SHP77 (cell line): ENCODE measurements at regions not wholly inside any gene's neighbourhood (a gene's known extent, or its start where the extent isn't known, plus 50 kb on each side); places are given as distances from the start of the nearest gene placed in this dataset.

ENCODE experiments used
- DNase-seq, 2 experiments: peaks; one replicate each; lab custom pipeline; 2025; lab: John Stamatoyannopoulos, UW

- DNase-seq, result no peak
Observed at GRCh38 chr12:65653946-65654629, 170.2 kb upstream of the HMGA2 start.

DNA sequence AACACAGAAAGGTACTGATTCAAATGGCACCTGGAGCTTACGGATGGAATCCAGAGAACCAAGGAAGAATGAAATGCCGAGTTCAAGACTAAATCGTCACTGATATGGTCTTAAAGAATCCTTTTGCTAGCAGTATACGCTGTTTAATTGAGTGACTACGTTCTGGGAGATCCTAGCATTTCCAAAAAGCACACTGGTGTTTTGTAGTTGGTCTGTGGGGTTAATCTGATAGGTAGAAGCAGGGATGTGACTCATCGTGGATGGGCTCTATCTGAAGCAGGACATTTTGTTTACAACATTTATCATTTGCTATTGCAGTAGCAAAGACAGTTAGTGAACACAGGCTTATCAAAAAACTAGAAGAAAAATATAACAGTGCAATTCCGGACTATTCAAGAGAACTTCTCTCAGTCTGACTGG, 169.2 kb upstream of the HMGA2 start:
- no peak for DNase-seq

GRCh38 chr12:65656156-65656882, 168.0 kb upstream of the HMGA2 start:
- no peak for DNase-seq

- no peak for DNase-seq
Observed at GRCh38 chr12:65656891-65657351, 167.4 kb upstream of the HMGA2 start.

- DNase-seq, result no peak
Observed at GRCh38 chr12:65657635-65658034, 166.6 kb upstream of the HMGA2 start.

DNA sequence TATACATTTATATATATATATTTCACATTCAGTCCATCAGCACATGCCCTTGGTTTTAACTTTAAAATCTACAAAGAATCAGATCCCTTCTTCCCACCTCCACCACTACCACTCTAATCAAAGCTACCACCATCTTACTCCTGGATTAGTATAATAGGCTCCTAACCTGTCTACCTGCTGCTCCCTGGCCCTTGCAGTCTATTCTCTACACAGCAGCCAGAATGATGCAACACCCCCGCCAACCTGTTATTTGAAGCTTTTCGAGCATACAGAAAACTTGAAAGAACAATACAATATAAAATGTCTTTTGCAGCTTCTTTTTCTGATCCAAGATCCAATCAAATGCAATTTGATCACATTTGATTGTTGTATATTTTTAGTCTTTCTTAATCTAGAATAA, 165.9 kb upstream of the HMGA2 start:
- no peak for DNase-seq

GRCh38 chr12:65659681-65660080, 164.6 kb upstream of the HMGA2 start:
- DNase-seq, result no peak

- DNase-seq, result no peak
Observed at GRCh38 chr12:65660096-65660495, 164.2 kb upstream of the HMGA2 start.

DNA sequence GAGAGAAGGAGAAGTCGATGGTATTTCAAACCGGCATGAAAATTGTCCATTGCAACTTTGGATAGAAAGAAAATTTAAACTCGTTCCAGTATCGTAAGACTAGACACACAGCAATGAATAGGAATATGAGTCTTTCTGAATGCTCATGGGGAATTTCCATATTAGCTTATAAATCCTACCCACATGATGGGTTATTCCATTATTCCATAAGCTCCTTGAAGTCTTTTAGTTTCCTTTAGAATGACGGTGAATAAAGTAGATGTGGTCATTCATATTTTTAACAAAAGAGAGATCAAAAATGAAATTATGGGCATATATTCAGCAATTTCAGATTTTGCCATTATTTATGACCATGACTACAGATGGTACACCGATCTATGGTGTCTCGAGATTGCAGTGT, 163.4 kb upstream of the HMGA2 start:
- DNase-seq, result no peak

DNA sequence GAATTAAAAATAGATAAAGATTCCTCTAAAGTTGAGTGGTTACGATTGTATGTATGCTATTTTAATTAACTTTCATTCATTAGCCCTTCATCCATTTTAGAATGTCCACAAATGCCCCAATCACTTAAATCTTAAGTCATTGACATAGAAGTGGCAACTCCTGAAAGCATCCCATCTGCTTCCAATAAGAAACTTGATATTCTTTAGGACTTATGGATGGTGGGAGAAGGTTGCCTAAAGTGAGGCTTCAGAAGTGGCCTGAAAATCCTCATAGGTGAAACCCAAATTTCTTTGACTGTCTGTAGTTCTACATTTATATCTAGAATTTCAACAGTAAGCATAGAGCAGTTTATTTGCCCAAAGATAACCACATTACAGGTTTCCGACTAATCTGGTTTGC, 161.7 kb upstream of the HMGA2 start:
- no peak for DNase-seq

GRCh38 chr12:65663097-65663496, 161.2 kb upstream of the HMGA2 start:
- no peak for DNase-seq

DNA sequence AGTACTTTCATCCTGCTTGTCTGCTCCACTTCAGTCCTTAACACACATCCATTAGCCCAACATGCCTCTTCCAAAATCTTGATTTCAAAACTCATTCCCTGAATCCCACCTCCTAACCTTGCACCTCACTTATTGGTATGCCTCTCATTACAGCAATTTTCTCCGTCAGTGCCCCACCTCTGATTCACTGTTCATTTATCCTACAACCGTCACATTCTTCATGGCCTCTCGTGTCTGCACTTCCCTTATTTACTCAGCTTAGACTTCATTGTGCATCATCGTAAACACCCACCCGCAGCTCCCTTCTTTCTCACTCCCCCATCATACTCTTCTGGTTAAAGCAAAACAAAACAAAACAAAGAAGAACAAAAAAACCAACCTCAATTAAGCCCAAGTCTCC, 160.6 kb upstream of the HMGA2 start:
- DNase-seq, result no peak

GRCh38 chr12:65664715-65665250, 159.5 kb upstream of the HMGA2 start:
- no peak for DNase-seq

DNA sequence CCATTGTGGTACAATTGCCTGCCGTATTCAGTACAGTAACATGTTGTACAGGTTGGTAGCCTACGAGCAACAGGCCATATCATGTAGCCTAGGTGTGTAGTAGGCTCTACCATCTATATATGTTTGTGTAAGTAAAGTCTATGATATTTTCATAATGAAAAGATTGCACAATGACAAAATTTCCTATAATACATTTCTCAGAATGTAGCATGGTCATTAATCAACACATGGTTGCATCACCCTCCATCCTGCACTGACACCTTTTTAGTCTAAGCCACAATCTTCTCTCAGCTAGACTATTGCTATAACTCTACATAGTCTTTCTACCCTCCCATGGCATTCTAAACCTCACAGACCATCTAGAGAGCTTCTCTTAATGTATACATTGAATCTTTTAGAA, 158.5 kb upstream of the HMGA2 start:
- DNase-seq, result no peak

- DNase-seq, result no peak
Observed at GRCh38 chr12:65666876-65667275, 157.4 kb upstream of the HMGA2 start.

DNA sequence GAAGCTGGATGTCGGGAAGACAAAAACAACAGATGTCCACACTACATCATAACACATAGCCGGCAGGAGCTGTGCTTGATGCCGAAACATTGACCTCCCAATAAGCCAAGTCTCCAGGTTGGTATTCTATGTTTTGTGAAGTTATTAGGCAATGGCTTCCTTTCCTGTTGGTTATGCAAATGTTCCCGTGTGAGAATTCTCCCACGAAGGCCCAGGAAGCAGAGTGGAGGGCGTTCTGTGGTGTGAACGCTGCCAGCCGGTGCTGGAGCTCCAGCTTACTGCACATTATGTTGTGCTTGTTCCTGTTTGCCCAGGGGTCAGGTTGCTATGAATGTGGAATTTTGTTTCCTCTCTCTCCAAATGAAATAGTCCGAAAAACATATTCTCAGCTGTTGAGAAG, 156.4 kb upstream of the HMGA2 start:
- no peak for DNase-seq

- no peak for DNase-seq
Observed at GRCh38 chr12:65668981-65669695, 155.1 kb upstream of the HMGA2 start.

- DNase-seq, result no peak
Observed at GRCh38 chr12:65670775-65671174, 153.5 kb upstream of the HMGA2 start.

DNA sequence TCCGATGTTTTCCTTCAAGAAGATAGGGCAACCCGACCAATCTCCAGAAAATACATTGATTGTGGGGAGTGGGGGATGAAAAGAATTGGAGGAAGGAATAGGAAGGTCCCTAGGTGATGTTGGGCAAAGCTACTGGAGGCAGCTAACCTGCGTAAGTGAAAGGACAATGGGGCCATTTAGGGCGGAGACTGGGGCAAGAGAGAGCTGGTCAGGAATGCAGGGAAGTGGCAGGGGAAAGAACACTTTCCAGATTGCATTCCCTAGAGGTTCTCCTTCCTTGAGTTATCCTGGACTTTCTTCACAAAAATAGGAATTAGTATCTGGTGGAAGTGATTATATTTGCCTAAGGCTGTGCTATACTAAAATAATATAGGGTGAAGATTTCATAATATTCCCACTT, 151.8 kb upstream of the HMGA2 start:
- no peak for DNase-seq

DNA sequence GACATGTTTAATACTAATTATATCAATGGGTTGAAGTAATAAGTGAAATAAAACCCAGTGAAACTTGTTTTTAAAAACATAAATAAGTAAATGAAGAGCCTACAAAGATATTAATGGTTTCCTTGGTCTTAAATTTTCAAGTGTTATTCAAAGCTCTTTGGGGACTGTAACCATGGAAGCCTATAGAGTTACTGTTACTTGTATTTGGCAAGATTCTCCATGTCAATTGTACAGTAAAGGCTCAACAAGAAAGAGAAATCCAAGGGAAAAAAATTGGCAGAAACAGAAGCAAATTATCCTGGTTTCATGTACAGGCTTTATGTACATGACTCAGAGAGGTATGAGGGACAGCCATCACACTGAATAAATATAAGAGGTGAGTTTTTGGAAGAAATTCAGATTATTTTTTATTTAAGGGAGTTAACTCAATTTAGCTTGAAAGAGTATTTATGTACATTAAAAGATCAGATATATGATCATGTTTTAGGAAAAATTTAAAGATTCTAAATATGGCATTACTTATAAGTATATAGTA, 151.1 kb upstream of the HMGA2 start:
- DNase-seq, result no peak

DNA sequence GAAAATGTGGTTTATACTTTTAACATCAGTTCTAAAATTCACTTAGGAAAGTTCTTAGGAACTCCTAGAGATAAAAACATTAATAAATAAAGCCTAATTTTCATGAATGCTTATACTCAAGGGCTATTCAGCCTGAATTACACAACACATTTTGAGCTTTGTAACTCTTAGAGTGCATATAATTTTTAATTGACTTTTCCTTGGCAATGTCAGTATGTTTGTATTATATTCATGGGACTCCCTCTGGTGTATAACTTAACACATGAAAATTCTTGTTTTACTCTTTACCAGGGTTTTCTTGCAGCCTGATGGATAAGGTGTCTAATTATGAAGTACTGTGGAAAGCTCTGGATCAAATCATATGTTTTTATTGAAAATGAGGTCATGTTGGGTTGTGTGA, 150.6 kb upstream of the HMGA2 start:
- DNase-seq, result no peak

- no peak for DNase-seq
Observed at GRCh38 chr12:65675141-65675621, 149.1 kb upstream of the HMGA2 start.
